ENCODE measurements at regions not wholly inside any gene's neighbourhood (a gene's known extent, or its start where the extent isn't known, plus 50 kb on each side); places are given as distances from the start of the nearest gene placed in this dataset.
"Not testable (repeated sequence)": the region's sequence is repeated elsewhere in the genome, so short reads cannot be mapped to it uniquely, and the experiment has no call there.

GRCh38 chr4:115190529-115190928 is 77.1 kb upstream of the NDST4 start:
- DNase-seq: no peak
- Histone ChIP-seq H3K36me3 (ENCODE audit: control insufficient read depth in 4 of 4, insufficient read depth in 4 of 4, low read length in 3 of 4) (no peaks in the 10 kb centered on the region), H3K9me3 (ENCODE audit: control extremely low read depth in 1 of 5, control insufficient read depth in 4 of 5, insufficient read depth in 2 of 5, low read depth in 1 of 5, low read length in 4 of 5) (no peaks in the 10 kb centered on the region), H3K27me3 (replicated peaks in 2 of 5; ENCODE audit: control insufficient read depth in 4 of 5, insufficient read depth in 5 of 5, low read length in 4 of 5) (no peaks in the 10 kb centered on the region), H3K4me3 (ENCODE audit: control insufficient read depth in 1 of 7, extremely low read depth in 1 of 7, insufficient read depth in 4 of 7, low read depth in 2 of 7, low read length in 6 of 7) (no peak overlapping the region), H3K27ac (ENCODE audit: insufficient read depth in 1 of 2, low read depth in 1 of 2, low read length in 2 of 2, poor library complexity in 1 of 2, severe bottlenecking in 2 of 2) (no peak overlapping the region), H3K4me1 (ENCODE audit: control extremely low read depth in 1 of 4, control insufficient read depth in 4 of 4, insufficient read depth in 4 of 4, low read length in 3 of 4) (no peaks in the 10 kb centered on the region)
- ChIA-PET POLR2A (interaction anchor here (0.6 kb wide), 1 partner anchor 810 kb away, joined by 3 read pairs; no protein-coding TSS in a partner anchor), CTCF (no interaction called here)

- POLR2A ChIA-PET: no interaction called here
- Histone ChIP-seq H3K4me3 (ENCODE audit: control insufficient read depth in 1 of 7, extremely low read depth in 1 of 7, insufficient read depth in 4 of 7, low read depth in 2 of 7, low read length in 6 of 7) (no peak overlapping the region), H3K27ac (ENCODE audit: insufficient read depth in 1 of 2, low read depth in 1 of 2, low read length in 2 of 2, poor library complexity in 1 of 2, severe bottlenecking in 2 of 2) (no peak overlapping the region), H3K36me3 (ENCODE audit: control insufficient read depth in 4 of 4, insufficient read depth in 4 of 4, low read length in 3 of 4) (no peaks in the 10 kb centered on the region), H3K9me3 (ENCODE audit: control extremely low read depth in 1 of 5, control insufficient read depth in 4 of 5, insufficient read depth in 2 of 5, low read depth in 1 of 5, low read length in 4 of 5) (no peaks in the 10 kb centered on the region), H3K4me1 (ENCODE audit: control extremely low read depth in 1 of 4, control insufficient read depth in 4 of 4, insufficient read depth in 4 of 4, low read length in 3 of 4) (no peaks in the 10 kb centered on the region), H3K27me3 (replicated peaks in 2 of 5; ENCODE audit: control insufficient read depth in 4 of 5, insufficient read depth in 5 of 5, low read length in 4 of 5) (no peaks in the 10 kb centered on the region)
- CTCF ChIA-PET: no interaction called here
- no peak for DNase-seq
- no CpG with 5 or more reads among the region's 1 CpG for WGBS (ENCODE audit: insufficient coverage)
These were observed 73.7 kb upstream of the NDST4 start for GRCh38 chr4:115187136-115187535.

GRCh38 chr4:115179438-115180062 is 66.1 kb upstream of the NDST4 start:
- 97% methylated on average over 31 of the region's 41 CpGs for WGBS (ENCODE audit: insufficient coverage)

GRCh38 chr4:115178687-115179086 is 65.3 kb upstream of the NDST4 start:
- H3K4me1 ChIP-seq (ENCODE audit: control extremely low read depth in 1 of 4, control insufficient read depth in 4 of 4, insufficient read depth in 4 of 4, low read length in 3 of 4); DNase-seq; H3K27ac ChIP-seq (ENCODE audit: insufficient read depth in 1 of 2, low read depth in 1 of 2, low read length in 2 of 2, poor library complexity in 1 of 2, severe bottlenecking in 2 of 2); H3K9me3 ChIP-seq (ENCODE audit: control extremely low read depth in 1 of 5, control insufficient read depth in 4 of 5, insufficient read depth in 2 of 5, low read depth in 1 of 5, low read length in 4 of 5); CTCF ChIA-PET; H3K4me3 ChIP-seq (ENCODE audit: control insufficient read depth in 1 of 7, extremely low read depth in 1 of 7, insufficient read depth in 4 of 7, low read depth in 2 of 7, low read length in 6 of 7); H3K27me3 ChIP-seq (replicated peaks in 2 of 5; ENCODE audit: control insufficient read depth in 4 of 5, insufficient read depth in 5 of 5, low read length in 4 of 5); H3K36me3 ChIP-seq (ENCODE audit: control insufficient read depth in 4 of 4, insufficient read depth in 4 of 4, low read length in 3 of 4): not testable (repeated sequence)
- POLR2A ChIA-PET: interaction anchor here (0.7 kb wide), 1 partner anchor 11 kb away, joined by 3 read pairs; no protein-coding TSS in a partner anchor
- WGBS (ENCODE audit: insufficient coverage): 97% methylated on average over 15 of the region's 15 CpGs

More at GRCh38 chr4:115179438-115180062, 66.1 kb upstream of the NDST4 start:
- not testable (repeated sequence) for H3K27ac ChIP-seq (ENCODE audit: insufficient read depth in 1 of 2, low read depth in 1 of 2, low read length in 2 of 2, poor library complexity in 1 of 2, severe bottlenecking in 2 of 2); DNase-seq; H3K27me3 ChIP-seq (replicated peaks in 2 of 5; ENCODE audit: control insufficient read depth in 4 of 5, insufficient read depth in 5 of 5, low read length in 4 of 5); H3K9me3 ChIP-seq (ENCODE audit: control extremely low read depth in 1 of 5, control insufficient read depth in 4 of 5, insufficient read depth in 2 of 5, low read depth in 1 of 5, low read length in 4 of 5); H3K4me1 ChIP-seq (ENCODE audit: control extremely low read depth in 1 of 4, control insufficient read depth in 4 of 4, insufficient read depth in 4 of 4, low read length in 3 of 4); H3K4me3 ChIP-seq (ENCODE audit: control insufficient read depth in 1 of 7, extremely low read depth in 1 of 7, insufficient read depth in 4 of 7, low read depth in 2 of 7, low read length in 6 of 7); H3K36me3 ChIP-seq (ENCODE audit: control insufficient read depth in 4 of 4, insufficient read depth in 4 of 4, low read length in 3 of 4)
- CTCF ChIA-PET: interaction anchor here (0.8 kb wide), 1 partner anchor 673 kb away, joined by 3 read pairs; no protein-coding TSS in a partner anchor
- POLR2A ChIA-PET: interaction anchor here (0.7 kb wide), 1 partner anchor 10 kb away, joined by 3 read pairs; no protein-coding TSS in a partner anchor

- no CpG with 5 or more reads among the region's 1 CpG for WGBS (ENCODE audit: insufficient coverage)
- no peak overlapping the region for H3K4me3 ChIP-seq (ENCODE audit: control insufficient read depth in 1 of 7, extremely low read depth in 1 of 7, insufficient read depth in 4 of 7, low read depth in 2 of 7, low read length in 6 of 7)
- POLR2A ChIA-PET: no interaction called here
- DNase-seq: no peak
- no peaks in the 10 kb centered on the region for H3K27me3 ChIP-seq (replicated peaks in 2 of 5; ENCODE audit: control insufficient read depth in 4 of 5, insufficient read depth in 5 of 5, low read length in 4 of 5)
- H3K4me1 ChIP-seq (ENCODE audit: control extremely low read depth in 1 of 4, control insufficient read depth in 4 of 4, insufficient read depth in 4 of 4, low read length in 3 of 4): no peaks in the 10 kb centered on the region
- no peaks in the 10 kb centered on the region for H3K9me3 ChIP-seq (ENCODE audit: control extremely low read depth in 1 of 5, control insufficient read depth in 4 of 5, insufficient read depth in 2 of 5, low read depth in 1 of 5, low read length in 4 of 5)
- no peak overlapping the region for H3K27ac ChIP-seq (ENCODE audit: insufficient read depth in 1 of 2, low read depth in 1 of 2, low read length in 2 of 2, poor library complexity in 1 of 2, severe bottlenecking in 2 of 2)
- no peaks in the 10 kb centered on the region for H3K36me3 ChIP-seq (ENCODE audit: control insufficient read depth in 4 of 4, insufficient read depth in 4 of 4, low read length in 3 of 4)
- CTCF ChIA-PET: no interaction called here
These were observed 57.8 kb upstream of the NDST4 start for GRCh38 chr4:115171220-115171619.

GRCh38 chr4:115165503-115165902 is 52.1 kb upstream of the NDST4 start:
- Histone ChIP-seq H3K27me3 (replicated peaks in 2 of 5; ENCODE audit: control insufficient read depth in 4 of 5, insufficient read depth in 5 of 5, low read length in 4 of 5) (no peaks in the 10 kb centered on the region), H3K9me3 (ENCODE audit: control extremely low read depth in 1 of 5, control insufficient read depth in 4 of 5, insufficient read depth in 2 of 5, low read depth in 1 of 5, low read length in 4 of 5) (no peaks in the 10 kb centered on the region), H3K27ac (ENCODE audit: insufficient read depth in 1 of 2, low read depth in 1 of 2, low read length in 2 of 2, poor library complexity in 1 of 2, severe bottlenecking in 2 of 2) (no peak overlapping the region), H3K4me1 (ENCODE audit: control extremely low read depth in 1 of 4, control insufficient read depth in 4 of 4, insufficient read depth in 4 of 4, low read length in 3 of 4) (peaks cover 0 to 4% (median 0%) of the 10 kb centered on the region in 4 experiments), H3K4me3 (ENCODE audit: control insufficient read depth in 1 of 7, extremely low read depth in 1 of 7, insufficient read depth in 4 of 7, low read depth in 2 of 7, low read length in 6 of 7) (no peak overlapping the region), H3K36me3 (ENCODE audit: control insufficient read depth in 4 of 4, insufficient read depth in 4 of 4, low read length in 3 of 4) (no peaks in the 10 kb centered on the region)
- POLR2A ChIA-PET: no interaction called here
- CTCF ChIA-PET: no interaction called here
- peak in 2 of 3 donors; percentile 47 to 72 for DNase-seq

Measured in common myeloid progenitor, CD34-positive (primary cell).